ENCODE measurements at regions not wholly inside any gene's neighbourhood (a gene's known extent, or its start where the extent isn't known, plus 50 kb on each side); places are given as distances from the start of the nearest gene placed in this dataset.

- no peak overlapping the region for H2AFZ ChIP-seq (replicated peaks)
- no peak for DNase-seq (ENCODE audit: low spot score)
- H3K36me3 ChIP-seq = no peaks in the 10 kb centered on the region
- no peaks in the 10 kb centered on the region for H4K20me1 ChIP-seq (ENCODE audit: low read depth)
- no peak overlapping the region for H3K27ac ChIP-seq
- no peaks in the 10 kb centered on the region for H3K27me3 ChIP-seq
- H3K9me3 ChIP-seq (ENCODE audit: low read depth) = no peaks in the 10 kb centered on the region
- peaks cover 2% of the 10 kb centered on the region for H3K9me3 Mint-ChIP-seq
- no peaks in the 10 kb centered on the region for H3K27me3 Mint-ChIP-seq (ENCODE audit: insufficient read depth, low read depth)
- H3K4me3 ChIP-seq = no peak overlapping the region
- no peak overlapping the region for H3K9ac ChIP-seq
- H3F3A ChIP-seq (ENCODE audit: low read depth) = no peaks in the 10 kb centered on the region
- no peak overlapping the region for H3K4me3 Mint-ChIP-seq
- no peak for TF ChIP-seq EZH2 (IDR thresholded peaks at IDR 0.05)
- TF ChIP-seq EZH2phosphoT487 (IDR thresholded peaks at IDR 0.05) = no peak
- TF ChIP-seq CTCF (IDR thresholded peaks at IDR 0.05) = no peak
- H3K4me1 Mint-ChIP-seq = no peaks in the 10 kb centered on the region
- no peaks in the 10 kb centered on the region for H3K36me3 Mint-ChIP-seq
- H3K27ac Mint-ChIP-seq = no peak overlapping the region
- H3K4me1 ChIP-seq = no peaks in the 10 kb centered on the region
- H3K4me2 ChIP-seq = no peak overlapping the region
- no peaks in the 10 kb centered on the region for H3K79me2 ChIP-seq (ENCODE audit: low read depth)
Observed at GRCh38 chr3:106768941-106769480, 608.2 kb upstream of the CCDC54 start.

- Histone ChIP-seq H3K4me2 (no peak overlapping the region), H3K36me3 (no peaks in the 10 kb centered on the region), H3K27ac (no peak overlapping the region), H3K27me3 (no peaks in the 10 kb centered on the region), H3F3A (ENCODE audit: low read depth) (no peaks in the 10 kb centered on the region), H3K9ac (no peak overlapping the region), H2AFZ (replicated peaks) (no peak overlapping the region), H3K4me3 (no peak overlapping the region), H3K9me3 (ENCODE audit: low read depth) (no peaks in the 10 kb centered on the region), H3K4me1 (no peaks in the 10 kb centered on the region), H3K79me2 (ENCODE audit: low read depth) (no peaks in the 10 kb centered on the region), H4K20me1 (ENCODE audit: low read depth) (no peaks in the 10 kb centered on the region)
- Mint-ChIP-seq H3K9me3 (no peaks in the 10 kb centered on the region), H3K36me3 (no peaks in the 10 kb centered on the region), H3K4me1 (no peaks in the 10 kb centered on the region), H3K27ac (no peak overlapping the region), H3K27me3 (ENCODE audit: insufficient read depth, low read depth) (no peaks in the 10 kb centered on the region), H3K4me3 (no peak overlapping the region)
- DNase-seq (ENCODE audit: low spot score) = no peak
- TF ChIP-seq CTCF (IDR thresholded peaks at IDR 0.05) (no peak), EZH2phosphoT487 (IDR thresholded peaks at IDR 0.05) (no peak), EZH2 (IDR thresholded peaks at IDR 0.05) (no peak)
Observed at GRCh38 chr3:106773795-106774194, 603.4 kb upstream of the CCDC54 start.

GRCh38 chr3:106783231-106783630, 594.0 kb upstream of the CCDC54 start:
- Mint-ChIP-seq H3K27me3 (ENCODE audit: insufficient read depth, low read depth) (no peaks in the 10 kb centered on the region), H3K27ac (no peak overlapping the region), H3K9me3 (no peaks in the 10 kb centered on the region), H3K4me3 (no peak overlapping the region), H3K4me1 (no peaks in the 10 kb centered on the region), H3K36me3 (no peaks in the 10 kb centered on the region)
- Histone ChIP-seq H3F3A (ENCODE audit: low read depth) (no peaks in the 10 kb centered on the region), H3K27ac (no peak overlapping the region), H3K4me3 (no peak overlapping the region), H3K9me3 (ENCODE audit: low read depth) (no peaks in the 10 kb centered on the region), H3K36me3 (no peaks in the 10 kb centered on the region), H4K20me1 (ENCODE audit: low read depth) (no peaks in the 10 kb centered on the region), H3K79me2 (ENCODE audit: low read depth) (no peaks in the 10 kb centered on the region), H3K27me3 (no peaks in the 10 kb centered on the region), H3K9ac (no peak overlapping the region), H3K4me2 (no peak overlapping the region), H2AFZ (replicated peaks) (no peak overlapping the region), H3K4me1 (no peaks in the 10 kb centered on the region)
- no peak for TF ChIP-seq CTCF (IDR thresholded peaks at IDR 0.05)
- no peak for TF ChIP-seq EZH2phosphoT487 (IDR thresholded peaks at IDR 0.05)
- TF ChIP-seq EZH2 (IDR thresholded peaks at IDR 0.05) = no peak
- DNase-seq (ENCODE audit: low spot score) = no peak

Measured in neural progenitor cell (in vitro differentiated cells).